Activated CD8-positive, alpha-beta memory T cell treated with anti-CD3 and anti-CD28 coated beads for 24 hours (primary cell): ENCODE measurements at regions not wholly inside any gene's neighbourhood (a gene's known extent, or its start where the extent isn't known, plus 50 kb on each side); places are given as distances from the start of the nearest gene placed in this dataset.

ENCODE experiments used
- DNase-seq: peaks from one replicate; pipeline ENCODE4 v3.0.0-alpha.2; 2020

DNA sequence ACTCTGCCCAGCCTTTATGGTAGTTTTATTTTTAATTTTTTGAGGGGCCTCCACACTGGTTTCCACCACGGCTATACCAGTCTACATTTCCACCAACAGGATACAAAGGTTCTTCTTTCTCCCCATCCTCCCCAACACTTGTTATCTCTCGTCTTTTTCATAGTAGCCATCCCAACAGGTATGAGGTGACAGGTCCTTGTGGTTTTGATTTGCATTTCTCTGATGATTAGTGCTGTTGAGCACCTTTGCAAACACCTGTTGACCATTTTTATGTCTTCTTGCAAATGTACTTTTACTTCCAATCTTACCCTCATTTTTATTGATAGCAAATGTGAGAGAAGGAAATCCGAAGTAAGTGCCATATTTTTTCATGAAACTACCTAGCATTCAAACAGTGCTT, 195.4 kb upstream of the PREP start:
- DNase-seq: no peak

DNA sequence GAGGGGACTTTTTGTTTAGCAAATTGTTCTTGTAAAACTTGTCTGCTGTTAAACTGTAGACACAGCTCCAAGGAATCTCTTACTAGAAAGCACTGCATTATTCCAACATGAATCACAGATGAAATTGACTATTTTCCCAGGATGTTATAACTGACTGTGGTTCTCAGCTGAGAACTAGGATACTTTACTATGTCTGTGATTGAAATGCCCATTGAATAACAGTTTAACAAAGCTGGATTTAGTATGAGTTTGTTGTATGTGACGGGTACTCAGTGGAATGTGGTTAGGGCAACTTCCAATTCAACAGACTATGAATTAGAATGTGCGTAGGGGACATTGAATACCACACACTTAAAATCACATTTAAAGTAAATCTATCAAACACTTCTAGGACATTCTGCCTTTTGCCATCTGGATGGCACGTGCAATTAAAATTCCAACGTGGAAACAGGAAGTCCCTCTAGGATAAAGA, 193.4 kb upstream of the PREP start:
- no peak for DNase-seq

DNA sequence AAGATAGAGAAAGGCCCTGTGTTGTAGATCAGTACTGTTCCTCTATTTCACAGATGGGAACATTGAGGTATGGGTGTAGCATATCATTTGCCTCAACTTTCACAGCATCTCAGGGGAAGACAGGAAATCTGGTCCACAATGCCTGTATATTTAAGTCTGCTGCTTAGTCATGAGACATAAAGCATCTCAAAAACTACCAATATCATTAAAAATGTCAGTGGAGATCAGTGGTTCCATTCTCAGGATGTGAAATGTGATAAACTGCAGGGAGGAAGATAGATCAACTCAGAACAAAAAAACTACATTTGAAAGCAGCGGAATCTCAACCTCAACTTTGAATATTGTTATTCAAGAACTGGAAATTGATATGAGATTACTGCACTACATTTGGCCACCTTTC, 192.9 kb upstream of the PREP start:
- no peak for DNase-seq

DNA sequence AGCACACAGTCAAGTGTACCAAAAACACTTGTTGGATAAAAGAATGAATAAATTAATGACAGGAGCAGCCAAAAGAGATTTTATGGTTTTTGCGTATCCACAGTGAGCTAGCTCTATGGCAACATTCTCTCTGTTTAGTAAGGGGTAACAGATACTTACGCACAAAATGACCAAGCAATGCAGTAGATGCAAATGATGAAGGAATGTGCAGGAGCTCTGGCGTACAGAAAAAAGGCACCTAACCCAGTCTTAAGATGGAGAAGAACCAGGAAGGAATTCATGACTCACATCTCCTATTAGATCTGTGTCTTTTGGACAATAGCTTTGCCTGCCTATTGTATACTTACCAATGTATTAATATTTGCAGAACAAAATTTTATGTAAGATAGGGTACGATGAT, 191.9 kb upstream of the PREP start:
- DNase-seq: no peak

DNA sequence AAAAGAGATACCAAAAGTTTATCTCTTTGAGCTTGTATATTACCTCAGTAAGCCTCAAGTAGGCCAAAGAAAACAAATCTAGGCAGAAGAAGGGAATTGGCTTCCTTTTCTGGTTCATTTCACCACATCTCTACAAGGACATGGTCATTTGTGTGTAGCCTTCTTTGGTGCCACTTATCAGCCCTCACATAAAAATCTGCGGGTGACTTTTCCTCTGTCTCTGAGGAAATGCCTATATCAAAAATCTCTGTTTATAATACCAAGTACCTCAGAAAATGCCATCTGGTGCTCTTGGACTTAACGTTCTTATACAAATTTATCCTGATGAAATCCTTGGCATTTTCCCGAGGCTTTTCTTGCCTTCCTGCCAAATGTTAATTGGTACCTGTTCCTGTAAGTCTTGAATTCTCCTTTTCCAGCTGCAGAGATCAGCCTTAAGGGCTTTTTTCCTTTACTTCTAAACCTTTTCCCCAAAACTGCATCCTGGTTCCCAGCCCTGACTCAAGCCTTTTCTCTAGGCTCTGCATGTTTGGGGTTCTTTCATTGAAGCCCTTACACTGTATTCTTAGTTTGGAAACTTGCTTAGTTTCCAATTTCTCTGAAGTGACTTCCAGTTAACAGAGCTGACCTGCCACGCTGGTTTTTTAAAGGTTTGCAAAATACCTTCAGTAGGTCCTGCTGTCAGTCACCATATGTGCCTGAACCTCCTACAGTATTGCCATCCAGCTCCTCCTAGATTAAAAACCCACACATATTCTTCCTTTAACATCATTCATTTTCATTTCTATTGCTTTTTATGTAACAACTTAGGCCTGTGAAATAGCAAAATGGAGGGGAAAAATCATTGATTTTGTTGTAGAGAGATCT, 191.2 kb upstream of the PREP start:
- no peak for DNase-seq

DNA sequence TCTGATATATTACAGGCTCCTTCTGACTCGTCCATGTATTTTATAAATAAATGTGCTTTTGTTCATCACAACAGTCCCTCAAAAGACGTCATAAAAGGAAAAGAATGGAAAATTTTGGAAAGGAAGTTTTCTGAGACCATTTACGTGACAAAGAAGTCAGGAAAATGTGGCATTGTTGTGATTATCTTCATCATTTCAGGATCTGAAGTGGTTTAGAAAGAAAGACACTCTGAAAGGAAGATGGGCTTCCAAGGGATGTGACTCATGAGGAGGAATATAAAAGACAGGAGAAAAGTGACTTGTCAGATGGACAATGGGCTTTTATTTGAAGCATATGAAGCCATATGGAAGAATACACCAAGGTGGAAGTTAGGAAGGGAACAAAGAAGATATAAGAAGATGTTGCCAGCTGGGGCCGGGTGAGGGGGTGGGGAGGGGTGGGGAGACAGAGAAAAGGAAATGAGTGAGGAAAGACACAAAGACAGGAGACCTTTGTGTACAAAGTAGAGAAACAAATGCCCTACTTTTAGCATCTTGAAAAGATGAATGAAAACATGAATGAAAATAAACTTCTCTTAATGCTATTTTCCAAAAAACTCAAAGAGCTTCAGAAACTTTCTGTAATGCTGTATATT, 190.3 kb upstream of the PREP start:
- no peak for DNase-seq

DNA sequence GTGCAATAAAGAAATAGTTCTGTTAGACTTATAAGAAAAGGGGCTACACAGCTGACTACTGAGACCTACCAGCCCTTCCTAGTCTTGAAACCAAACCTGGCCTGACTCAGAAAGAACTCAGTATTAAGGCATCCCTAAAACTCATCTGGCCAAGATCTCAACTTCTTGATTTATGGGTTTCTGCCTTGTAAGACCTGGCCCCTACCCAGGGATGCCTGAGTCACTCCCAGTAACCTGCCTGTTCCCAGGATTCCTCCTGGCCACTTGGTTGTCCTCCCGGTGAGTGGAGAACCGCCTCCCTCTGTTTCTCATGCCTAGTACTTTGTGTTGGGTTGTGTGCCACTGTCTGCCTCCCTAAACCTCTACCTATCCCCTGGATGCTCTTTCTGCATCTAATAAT, 189.4 kb upstream of the PREP start:
- DNase-seq: no peak

DNA sequence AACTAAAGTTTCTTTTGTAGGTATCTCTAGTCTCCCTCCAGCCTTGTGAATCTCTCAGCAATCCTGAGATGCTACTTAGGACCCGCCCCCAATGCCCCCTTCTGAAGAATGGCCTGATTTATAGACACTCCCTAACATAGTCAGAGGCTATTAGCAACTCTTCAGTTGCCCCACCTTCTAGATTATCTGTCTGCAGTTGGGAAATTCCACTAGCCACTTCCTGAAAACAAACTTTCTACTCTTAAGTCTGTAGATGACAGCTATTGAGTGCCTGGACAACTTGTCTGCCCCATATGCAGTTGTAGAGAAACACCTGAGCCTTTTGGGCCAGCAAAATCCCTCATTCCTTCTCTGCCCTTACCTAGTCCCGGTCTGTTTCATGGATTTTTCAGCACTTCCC, 188.2 kb upstream of the PREP start:
- DNase-seq: no peak

DNA sequence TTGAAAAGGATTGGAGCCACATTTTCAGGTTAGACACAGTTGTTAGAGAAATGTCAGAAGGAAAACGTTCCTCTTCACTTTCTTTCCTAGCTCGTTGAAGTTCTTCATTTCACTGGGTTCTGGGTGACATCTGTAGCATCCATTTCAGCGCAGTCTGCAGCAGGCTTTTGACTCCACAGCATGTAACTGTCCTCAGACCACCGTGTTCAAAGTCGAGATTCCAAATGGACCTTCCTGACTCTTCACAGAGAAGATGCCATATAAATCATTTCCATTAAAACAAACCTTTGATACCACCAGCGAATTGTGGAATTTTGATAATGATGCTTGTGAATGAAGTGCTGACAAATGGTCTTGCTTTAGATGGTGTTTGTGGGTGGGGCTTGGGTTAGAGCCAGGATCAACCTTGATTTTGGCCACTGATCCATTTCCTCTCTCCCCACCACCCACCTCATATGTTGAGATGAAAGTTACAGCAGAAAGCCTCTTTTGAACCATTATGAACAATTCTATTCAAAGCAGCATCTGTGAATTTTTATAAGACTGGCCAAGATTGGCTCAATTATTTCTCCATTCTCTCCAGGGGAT, 185.3 kb upstream of the PREP start:
- no peak for DNase-seq

DNA sequence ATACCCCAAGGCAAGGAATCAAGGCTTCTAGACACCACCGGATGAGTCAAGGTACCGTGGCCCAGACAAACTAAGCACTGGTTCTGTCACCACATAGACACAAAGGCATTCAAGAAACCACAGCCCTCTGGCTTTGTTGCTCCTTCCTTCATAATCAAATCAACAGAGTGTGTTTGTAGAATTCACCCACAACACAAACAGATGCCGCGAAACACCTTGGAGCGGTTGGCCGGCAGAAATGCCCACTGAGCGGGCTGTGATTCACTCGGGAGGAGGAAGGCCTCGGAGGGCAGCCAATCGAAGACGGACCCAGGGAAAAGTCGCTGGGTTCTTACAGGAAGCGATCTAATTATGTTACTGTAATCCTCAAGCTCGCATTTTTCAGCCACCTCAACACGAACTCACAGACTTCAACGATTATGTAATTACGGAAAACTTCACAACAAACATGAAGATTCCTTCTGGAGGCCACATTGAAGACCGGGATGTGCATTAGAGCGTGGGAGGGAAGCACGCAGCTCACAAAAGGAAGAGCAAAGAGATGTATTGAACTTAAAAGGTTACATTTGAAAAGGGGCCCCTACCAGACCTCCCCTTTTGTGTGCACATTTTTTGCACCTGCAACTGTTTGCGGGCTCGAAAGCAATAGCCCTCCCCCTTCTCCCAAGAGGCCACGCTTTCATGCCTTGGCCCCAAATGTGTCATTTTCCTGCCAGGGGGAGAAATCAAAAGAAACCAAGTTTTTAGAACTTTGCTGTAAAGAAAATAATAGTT, 184.7 kb upstream of the PREP start:
- DNase-seq: no peak

DNA sequence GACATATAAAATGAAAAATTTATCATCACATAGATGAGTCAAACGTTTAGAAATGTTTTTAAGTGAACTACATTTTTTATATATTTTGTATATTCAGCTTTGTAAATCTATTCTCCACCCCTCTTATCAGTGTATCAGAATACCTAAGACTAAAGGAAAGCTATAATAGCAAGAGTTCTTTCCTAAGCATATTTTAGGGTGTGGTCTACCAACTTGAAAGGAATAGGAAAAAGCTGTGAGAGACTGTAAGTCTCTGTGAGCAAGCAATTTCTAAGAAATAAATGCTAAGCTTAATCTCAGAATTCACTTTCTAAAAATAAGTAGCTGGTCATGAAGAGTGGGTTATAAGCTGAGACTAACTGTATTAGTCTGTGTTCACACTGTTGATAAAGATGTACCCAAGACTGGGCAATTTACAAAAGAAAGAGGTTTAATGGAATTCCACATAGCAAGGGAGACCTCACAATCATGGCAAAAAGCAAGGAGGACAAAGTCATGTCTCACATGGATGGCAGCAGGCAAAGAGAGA, 175.4 kb upstream of the PREP start:
- DNase-seq: no peak

DNA sequence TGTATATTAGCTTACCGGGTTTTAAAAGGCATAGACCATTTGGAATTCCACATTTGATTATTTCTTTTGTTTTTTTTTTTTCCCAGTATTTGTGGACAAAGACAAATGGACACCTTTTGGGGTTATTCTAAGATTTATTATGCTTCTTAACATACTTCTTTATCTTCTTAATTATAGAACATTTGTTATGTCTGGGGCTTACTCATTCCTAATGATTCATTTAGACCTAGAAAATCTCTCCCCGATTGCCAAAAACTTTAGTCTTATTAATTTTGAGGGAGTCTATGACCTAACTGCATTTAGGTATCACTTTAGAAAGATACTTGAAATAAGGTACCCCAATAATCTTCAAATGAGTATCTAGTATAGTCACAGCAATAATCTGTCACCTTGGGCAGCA, 170.7 kb upstream of the PREP start:
- DNase-seq: no peak

DNA sequence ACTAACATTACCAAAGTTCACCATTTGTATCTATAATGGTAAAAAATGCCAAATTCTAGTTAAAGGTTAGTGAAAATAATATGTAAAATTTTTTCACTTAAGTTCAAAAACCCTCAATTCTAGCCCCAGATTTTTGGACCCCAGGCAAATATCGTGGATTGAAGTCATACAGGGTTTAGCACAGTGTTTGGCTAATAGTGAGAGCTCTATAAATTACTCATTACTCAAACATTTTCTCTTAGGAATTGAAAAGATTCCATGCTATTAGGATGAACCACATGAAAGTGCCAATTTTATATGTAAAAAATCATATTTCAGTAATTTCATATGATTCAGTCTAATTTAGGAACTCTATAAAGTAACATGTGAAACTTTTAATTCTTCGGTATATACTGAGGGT, 170.3 kb upstream of the PREP start:
- no peak for DNase-seq

DNA sequence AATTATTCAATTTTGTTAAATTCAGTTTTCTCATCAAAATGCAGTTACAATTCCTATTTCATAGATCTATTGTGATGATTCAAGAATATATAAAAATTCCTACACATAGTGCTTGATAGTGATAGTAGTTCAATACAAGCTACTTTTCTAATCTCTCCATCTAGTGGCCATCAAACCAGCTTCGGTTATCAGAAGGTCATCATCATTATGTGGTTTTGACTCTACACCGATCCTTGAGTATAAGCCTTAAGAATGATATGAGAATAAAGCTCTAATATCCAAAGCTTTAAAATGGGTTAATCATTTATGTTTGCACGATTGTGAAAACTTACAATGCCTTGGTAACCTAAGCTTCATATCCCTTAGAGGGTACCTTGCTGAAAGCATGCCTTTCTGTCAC, 167.5 kb upstream of the PREP start:
- DNase-seq: no peak

DNA sequence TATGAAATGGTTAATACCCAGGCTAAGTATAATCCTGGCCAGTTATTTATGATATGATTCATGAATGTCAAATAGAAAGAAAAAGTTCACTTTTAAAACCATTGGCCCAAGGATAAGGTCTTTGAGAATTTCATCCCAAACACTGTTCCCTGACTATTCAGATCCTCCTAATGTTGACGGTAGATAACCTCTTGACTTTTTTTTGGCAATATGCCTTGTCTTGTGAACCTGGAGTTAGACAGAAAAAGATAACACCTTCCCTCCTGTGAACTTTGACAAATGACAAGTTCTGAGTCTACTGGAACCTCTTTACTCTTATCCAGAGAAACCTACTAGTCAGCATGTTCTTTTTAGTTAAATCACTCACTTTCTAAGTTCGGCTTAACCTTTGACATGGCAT, 166.8 kb upstream of the PREP start:
- no peak for DNase-seq

DNA sequence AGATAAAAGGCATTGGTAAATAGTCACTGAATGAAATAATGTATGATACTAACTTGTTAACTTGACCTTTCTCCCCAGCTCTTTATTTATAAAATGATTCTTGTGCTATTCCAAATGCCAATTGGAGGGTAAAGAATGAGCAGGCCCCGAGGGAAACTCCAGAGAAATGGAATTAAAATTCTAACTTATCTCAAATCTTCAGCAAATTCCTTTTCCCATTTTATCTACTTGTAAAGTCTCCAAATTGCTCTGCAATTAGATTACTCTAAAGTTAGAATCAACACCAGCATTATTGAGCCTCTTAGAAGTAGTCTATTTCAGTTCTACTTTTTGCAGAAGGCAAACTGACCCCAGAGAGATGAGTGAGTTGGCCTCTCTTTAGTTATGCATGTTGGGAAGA, 165.9 kb upstream of the PREP start:
- DNase-seq: no peak

DNA sequence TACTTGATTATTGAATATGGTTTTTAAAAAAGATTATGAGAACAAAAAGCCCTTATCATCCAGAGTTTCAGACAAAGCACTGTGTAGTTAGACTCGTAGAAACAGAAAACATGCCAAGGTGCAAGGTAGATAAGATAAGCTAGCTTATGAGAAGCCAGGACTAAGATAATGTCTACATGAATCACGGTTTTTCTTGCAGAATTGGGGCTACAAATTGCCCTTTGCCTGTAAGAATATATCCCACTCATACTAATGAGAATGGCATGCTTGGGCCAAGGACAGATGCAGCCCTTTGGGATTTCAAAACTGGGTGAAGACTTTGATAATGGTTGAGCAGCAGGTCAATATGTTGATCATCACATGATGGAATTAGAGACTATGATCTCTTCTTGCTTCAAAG, 165.3 kb upstream of the PREP start:
- no peak for DNase-seq

DNA sequence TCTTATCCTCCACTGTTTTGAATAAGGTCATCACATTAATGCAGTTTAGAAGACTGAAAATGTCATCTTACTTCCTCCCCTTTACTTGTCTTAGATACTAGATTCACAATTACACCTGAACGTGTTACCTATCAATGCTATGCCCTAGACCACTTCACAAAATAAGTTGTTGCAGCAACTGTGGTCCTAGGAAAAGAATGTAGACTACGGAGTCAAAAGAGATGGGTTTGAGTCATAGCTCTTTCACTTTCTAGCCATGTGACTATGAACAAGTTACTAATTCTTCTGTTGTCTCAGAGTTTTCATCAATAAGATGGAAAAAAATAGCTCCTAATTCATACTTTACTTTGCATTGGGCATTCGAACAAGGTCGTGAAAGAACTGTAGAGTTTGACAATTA, 164.3 kb upstream of the PREP start:
- DNase-seq: no peak

DNA sequence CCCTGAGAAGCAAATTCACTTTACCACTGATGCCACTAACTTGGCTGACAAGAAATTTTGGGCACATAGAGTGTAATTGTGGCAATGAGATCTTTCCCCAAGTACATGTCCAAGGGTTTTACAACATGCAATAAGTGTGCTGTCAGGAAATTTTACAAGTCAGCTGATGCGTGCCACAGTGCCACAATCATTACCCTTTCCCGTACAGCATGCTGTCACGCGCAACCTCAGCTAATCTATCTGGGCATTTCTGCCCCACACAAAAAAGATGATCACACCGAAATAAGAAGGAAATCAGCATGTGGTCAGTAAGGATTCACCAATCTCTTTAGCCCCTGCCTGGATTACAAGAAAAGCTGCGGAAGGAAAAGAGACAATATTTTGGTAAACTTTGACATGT, 163.6 kb upstream of the PREP start:
- DNase-seq: no peak

DNA sequence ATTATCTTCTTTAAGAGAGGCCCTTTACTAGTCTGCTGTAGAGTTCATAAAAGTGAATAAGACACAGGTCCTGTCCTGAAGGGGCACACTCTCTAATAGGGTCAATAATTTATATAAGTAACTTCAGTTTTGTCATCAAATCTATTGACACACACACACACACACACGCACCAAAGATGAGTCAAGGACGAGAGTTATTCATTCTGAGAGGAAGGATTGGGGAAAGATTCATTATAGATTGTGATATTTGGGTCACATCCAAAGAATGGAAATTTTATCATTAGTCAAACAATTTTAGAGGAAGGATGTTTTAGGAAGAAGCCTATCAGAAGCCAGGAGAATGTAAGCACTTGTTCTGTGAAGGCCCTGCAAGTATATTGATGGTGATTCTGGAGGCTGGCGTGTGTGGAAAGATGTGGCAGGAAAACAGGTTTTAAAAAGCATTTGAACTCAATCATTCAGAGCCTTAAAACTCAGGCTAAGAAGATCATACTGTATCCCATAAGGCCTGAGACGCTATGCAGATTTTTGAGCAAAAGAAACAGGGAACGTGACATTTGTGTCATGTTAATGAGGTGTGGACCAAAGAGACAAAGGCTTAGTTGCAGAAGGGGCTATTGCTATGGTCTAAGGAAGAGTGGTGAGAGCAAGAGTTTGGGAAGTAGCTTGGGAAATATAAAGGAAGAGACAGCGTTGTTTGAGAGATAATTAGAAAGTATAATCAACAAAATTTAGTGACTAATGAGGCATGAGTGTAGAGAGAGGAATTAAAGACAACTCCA, 161.4 kb upstream of the PREP start:
- no peak for DNase-seq

DNA sequence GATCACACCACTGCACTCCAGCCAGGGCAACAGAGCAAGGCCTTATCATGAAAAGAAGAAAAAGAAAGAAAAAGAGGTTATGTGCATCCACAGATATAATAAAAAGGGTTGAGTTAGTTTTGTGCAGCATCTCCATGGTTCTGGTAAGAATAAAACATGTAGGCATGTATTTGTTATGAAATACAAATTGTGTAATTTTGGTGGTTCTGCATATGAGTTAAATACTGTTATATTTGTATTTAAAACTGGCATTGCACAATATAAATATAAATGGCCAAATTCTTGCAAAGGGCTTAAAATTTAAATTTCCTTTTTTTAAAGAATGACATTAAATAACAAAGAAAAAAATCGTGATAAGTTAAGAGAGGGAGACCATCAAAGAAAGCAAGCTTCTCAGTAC, 159.1 kb upstream of the PREP start:
- no peak for DNase-seq

DNA sequence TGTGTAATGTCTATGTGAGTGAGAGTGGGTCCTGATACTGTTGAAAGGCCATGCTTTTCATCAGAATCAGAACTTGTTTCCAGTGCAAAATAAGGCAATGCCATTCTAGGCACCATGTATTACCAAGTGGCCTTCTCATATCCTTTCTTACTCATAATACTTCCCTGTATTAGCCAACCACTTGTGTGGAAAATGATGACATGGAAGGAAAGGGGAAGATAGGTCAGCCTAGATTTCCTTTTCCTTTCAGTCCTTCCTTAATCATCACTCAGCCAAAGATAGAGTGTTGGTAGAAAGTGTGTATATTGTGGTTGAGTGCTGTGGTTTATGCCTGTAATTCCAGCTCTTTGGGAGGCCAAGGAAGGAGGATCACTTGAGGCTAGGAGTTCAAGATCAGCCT, 158.6 kb upstream of the PREP start:
- DNase-seq: no peak
